ENCODE measurements at regions not wholly inside any gene's neighbourhood (a gene's known extent, or its start where the extent isn't known, plus 50 kb on each side); places are given as distances from the start of the nearest gene placed in this dataset.
"Not testable (repeated sequence)": the region's sequence is repeated elsewhere in the genome, so short reads cannot be mapped to it uniquely, and the experiment has no call there.

DNA sequence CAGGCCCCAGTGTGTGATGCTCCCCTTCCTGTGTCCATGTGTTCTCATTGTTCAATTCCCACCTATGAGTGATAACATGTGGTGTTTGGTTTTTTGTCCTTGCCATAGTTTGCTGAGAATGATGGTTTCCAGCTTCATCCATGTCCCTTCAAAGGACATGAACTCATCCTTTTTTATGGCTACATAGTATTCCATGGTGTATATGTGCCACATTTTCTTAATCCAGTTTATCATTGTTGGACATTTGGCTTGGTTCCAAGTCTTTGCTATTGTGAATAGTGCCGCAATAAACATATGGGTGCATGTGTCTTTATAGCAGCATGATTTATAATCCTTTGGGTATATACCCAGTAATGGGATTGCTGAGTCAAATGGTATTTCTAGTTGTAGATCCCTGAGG lies 64.0 kb upstream of the PCSK1 start:
- H3K4me3 ChIP-seq (ENCODE audit: low read length); H3F3A ChIP-seq (ENCODE audit: insufficient read depth, low read length, poor library complexity, severe bottlenecking); H3K9me2 ChIP-seq (ENCODE audit: insufficient read depth, low read length); H3K9me3 ChIP-seq (ENCODE audit: low read length); H3K36me3 ChIP-seq (ENCODE audit: insufficient read depth, low read length); H3K27me3 ChIP-seq (ENCODE audit: insufficient read depth, low read depth, low read length); H3K27ac ChIP-seq (ENCODE audit: low read length); H3K4me2 ChIP-seq (ENCODE audit: low read length); H2AFZ ChIP-seq (ENCODE audit: low read depth, low read length); H4K20me1 ChIP-seq (ENCODE audit: insufficient read depth); H3K9ac ChIP-seq (ENCODE audit: low read length); H3K79me2 ChIP-seq (replicated peaks; ENCODE audit: insufficient read depth, low read length): not testable (repeated sequence)

DNA sequence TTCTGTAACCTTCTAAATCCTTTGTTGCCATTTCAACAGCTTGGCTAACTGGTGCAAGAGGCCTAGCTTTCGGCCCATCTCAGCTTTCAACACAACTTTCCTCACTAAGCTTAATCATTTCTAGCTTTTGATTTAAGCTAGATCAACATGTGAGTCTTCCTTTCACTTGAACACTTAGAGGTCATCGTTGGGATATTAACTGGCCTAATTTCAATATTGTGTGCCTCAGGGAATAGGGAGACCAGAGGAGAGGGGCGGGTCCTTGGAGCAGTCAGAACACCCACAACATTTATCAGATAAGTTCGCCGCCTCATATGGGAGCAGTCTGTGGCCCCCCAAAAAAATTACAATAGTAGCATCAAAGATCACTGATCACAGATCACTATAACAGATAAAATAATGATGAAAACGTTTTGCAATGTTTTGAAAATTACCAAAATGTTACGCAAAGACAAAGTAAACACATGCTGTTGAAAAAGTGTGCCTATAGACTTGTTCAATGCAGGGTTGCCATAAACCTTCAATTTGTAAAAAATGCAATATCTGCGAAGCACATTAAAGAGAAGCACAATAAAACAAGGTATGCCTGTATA lies 66.8 kb upstream of the PCSK1 start:
- H3K27ac ChIP-seq (ENCODE audit: low read length) = no peak overlapping the region
- no peaks in the 10 kb centered on the region for H3F3A ChIP-seq (ENCODE audit: insufficient read depth, low read length, poor library complexity, severe bottlenecking)
- H4K20me1 ChIP-seq (ENCODE audit: insufficient read depth) = no peaks in the 10 kb centered on the region
- H3K9me3 ChIP-seq (ENCODE audit: low read length) = no peaks in the 10 kb centered on the region
- H3K36me3 ChIP-seq (ENCODE audit: insufficient read depth, low read length) = no peaks in the 10 kb centered on the region
- no peak overlapping the region for H3K4me3 ChIP-seq (ENCODE audit: low read length)
- H3K9me2 ChIP-seq (ENCODE audit: insufficient read depth, low read length) = no peaks in the 10 kb centered on the region
- TF ChIP-seq RAD21 (conservative IDR thresholded peaks at IDR 0.05) (no peak), REST (IDR thresholded peaks at IDR 0.05; ENCODE audit: borderline replicate concordance) (no peak), MXI1 (conservative IDR thresholded peaks at IDR 0.05; ENCODE audit: poor library complexity, severe bottlenecking) (no peak), POLR2AphosphoS5 (IDR thresholded peaks at IDR 0.05) (no peak), EZH2 (IDR thresholded peaks at IDR 0.05; ENCODE audit: borderline replicate concordance, insufficient read depth, low read length, poor library complexity, severe bottlenecking) (no peak), SMC3 (conservative IDR thresholded peaks at IDR 0.05; ENCODE audit: poor library complexity) (no peak), EP300 (conservative IDR thresholded peaks at IDR 0.05; ENCODE audit: poor library complexity, severe bottlenecking) (no peak), TAF1 (IDR thresholded peaks at IDR 0.05; ENCODE audit: low read depth) (no peak)
- TF ChIP-seq, protein P1, sequence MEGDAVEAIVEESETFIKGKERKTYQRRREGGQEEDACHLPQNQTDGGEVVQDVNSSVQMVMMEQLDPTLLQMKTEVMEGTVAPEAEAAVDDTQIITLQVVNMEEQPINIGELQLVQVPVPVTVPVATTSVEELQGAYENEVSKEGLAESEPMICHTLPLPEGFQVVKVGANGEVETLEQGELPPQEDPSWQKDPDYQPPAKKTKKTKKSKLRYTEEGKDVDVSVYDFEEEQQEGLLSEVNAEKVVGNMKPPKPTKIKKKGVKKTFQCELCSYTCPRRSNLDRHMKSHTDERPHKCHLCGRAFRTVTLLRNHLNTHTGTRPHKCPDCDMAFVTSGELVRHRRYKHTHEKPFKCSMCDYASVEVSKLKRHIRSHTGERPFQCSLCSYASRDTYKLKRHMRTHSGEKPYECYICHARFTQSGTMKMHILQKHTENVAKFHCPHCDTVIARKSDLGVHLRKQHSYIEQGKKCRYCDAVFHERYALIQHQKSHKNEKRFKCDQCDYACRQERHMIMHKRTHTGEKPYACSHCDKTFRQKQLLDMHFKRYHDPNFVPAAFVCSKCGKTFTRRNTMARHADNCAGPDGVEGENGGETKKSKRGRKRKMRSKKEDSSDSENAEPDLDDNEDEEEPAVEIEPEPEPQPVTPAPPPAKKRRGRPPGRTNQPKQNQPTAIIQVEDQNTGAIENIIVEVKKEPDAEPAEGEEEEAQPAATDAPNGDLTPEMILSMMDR (IDR thresholded peaks at IDR 0.05; ENCODE audit: poor library complexity, severe bottlenecking) = no peak
- H3K9ac ChIP-seq (ENCODE audit: low read length) = no peak overlapping the region
- H3K27me3 ChIP-seq (ENCODE audit: insufficient read depth, low read depth, low read length) = peaks cover 6% of the 10 kb centered on the region
- no peak overlapping the region for H2AFZ ChIP-seq (ENCODE audit: low read depth, low read length)
- H3K4me2 ChIP-seq (ENCODE audit: low read length) = no peak overlapping the region
- H3K79me2 ChIP-seq (replicated peaks; ENCODE audit: insufficient read depth, low read length) = no peaks in the 10 kb centered on the region
